ENCODE measurements at regions not wholly inside any gene's neighbourhood (a gene's known extent, or its start where the extent isn't known, plus 50 kb on each side); places are given as distances from the start of the nearest gene placed in this dataset.

DNA sequence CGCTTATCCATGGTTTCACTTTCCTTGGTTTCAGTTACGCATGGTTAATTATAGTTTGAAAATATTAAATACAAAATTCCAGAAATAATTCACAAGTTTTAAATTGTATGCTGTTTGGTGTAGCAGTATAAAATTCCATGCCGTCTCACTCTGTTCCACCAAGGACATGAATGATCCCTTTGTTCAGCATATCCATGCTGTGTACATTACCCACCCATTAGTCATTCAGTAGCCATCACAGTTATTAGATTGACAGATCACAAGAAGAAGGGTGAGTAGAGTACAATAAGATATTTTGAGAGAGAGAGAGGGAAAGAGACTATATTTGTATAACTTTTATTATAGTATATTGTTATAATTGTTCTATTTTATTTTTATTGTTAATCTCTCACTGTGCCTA lies 535.5 kb downstream of the SQOR start:
- H3K4me3 Mint-ChIP-seq = no peak overlapping the region
- H4K20me1 ChIP-seq (ENCODE audit: control insufficient read depth, insufficient read depth, insufficient read length) = no peaks in the 10 kb centered on the region
- H3K27ac ChIP-seq (ENCODE audit: insufficient read length, low read depth, low read length) = no peak overlapping the region
- no peaks in the 10 kb centered on the region for H3K4me1 Mint-ChIP-seq
- peaks cover 0 to 32% (median 5%) of the 10 kb centered on the region in 3 experiments; a peak in 5 of 7 replicates for H3K36me3 Mint-ChIP-seq (ENCODE audit: insufficient read depth in 1 of 3, low read depth in 3 of 3)
- H3K9ac ChIP-seq (ENCODE audit: extremely low read depth, insufficient read length, low read length) = no peak overlapping the region
- H4K8ac ChIP-seq (replicated peaks; ENCODE audit: insufficient read length, low read depth, low read length) = no peak overlapping the region
- DNase-seq = no peak
- H3K14ac ChIP-seq (ENCODE audit: insufficient read depth, low read length) = no peak overlapping the region
- H3K4me2 ChIP-seq (ENCODE audit: insufficient read depth, insufficient read length, low read length) = no peak overlapping the region
- H2BK15ac ChIP-seq (ENCODE audit: low read depth, low read length) = no peak overlapping the region
- no peak for TF ChIP-seq CTCF (conservative IDR thresholded peaks at IDR 0.05)
- H3K79me2 ChIP-seq (ENCODE audit: insufficient read depth, low read length) = no peaks in the 10 kb centered on the region
- H2BK20ac ChIP-seq (ENCODE audit: low read depth, low read length, poor library complexity, severe bottlenecking) = no peak overlapping the region
- H2AK5ac ChIP-seq (ENCODE audit: insufficient read length, low read length) = no peak overlapping the region
- no peak overlapping the region for H3K23ac ChIP-seq (ENCODE audit: insufficient read length, low read depth, low read length)
- no peak overlapping the region for H3K4ac ChIP-seq (ENCODE audit: low read depth, low read length)
- no peak overlapping the region for H2BK5ac ChIP-seq (ENCODE audit: insufficient read length, low read length)
- no CpG with 5 or more reads among the region's 3 CpGs for WGBS (ENCODE audit: extremely low coverage, insufficient read length, low lambda C conversion rate)
- peaks cover 25 to 59% of the 10 kb centered on the region in 2 experiments for H3K9me3 Mint-ChIP-seq
- H3K9me3 ChIP-seq (ENCODE audit: control insufficient read depth, low read depth, low read length) = peaks cover 11% of the 10 kb centered on the region
- no peaks in the 10 kb centered on the region for H3K27me3 ChIP-seq (ENCODE audit: insufficient read depth, low read length)
- no peak overlapping the region for H2AFZ ChIP-seq (ENCODE audit: low read length)
- no peaks in the 10 kb centered on the region for H3K27me3 Mint-ChIP-seq (ENCODE audit: low read depth)
- no peak overlapping the region for H3T11ph ChIP-seq (ENCODE audit: low read length)
- H3K79me1 ChIP-seq (ENCODE audit: insufficient read depth, low read depth, low read length, poor library complexity, severe bottlenecking) = no peaks in the 10 kb centered on the region
- H4K5ac ChIP-seq (ENCODE audit: insufficient read length, low read depth, low read length) = no peak overlapping the region
- H3K4me1 ChIP-seq (ENCODE audit: insufficient read depth, low read length) = no peaks in the 10 kb centered on the region
- no peak overlapping the region for H3K27ac Mint-ChIP-seq
- H3K23me2 ChIP-seq (ENCODE audit: insufficient read length, low read depth, low read length, poor library complexity, severe bottlenecking) = no peaks in the 10 kb centered on the region
- no peak overlapping the region for H3K56ac ChIP-seq (ENCODE audit: insufficient read length, low read depth, low read length)
- H2BK120ac ChIP-seq (ENCODE audit: low read depth, low read length, poor library complexity, severe bottlenecking) = no peak overlapping the region
- no peak overlapping the region for H2BK12ac ChIP-seq (ENCODE audit: insufficient read length, low read depth, low read length)
- no peak overlapping the region for H3K18ac ChIP-seq (ENCODE audit: insufficient read length, low read depth, low read length)
- H4K91ac ChIP-seq (ENCODE audit: insufficient read length, low read depth, low read length) = no peak overlapping the region

Data from H9 (cell line).